ENCODE measurements at regions not wholly inside any gene's neighbourhood (a gene's known extent, or its start where the extent isn't known, plus 50 kb on each side); places are given as distances from the start of the nearest gene placed in this dataset.

DNA sequence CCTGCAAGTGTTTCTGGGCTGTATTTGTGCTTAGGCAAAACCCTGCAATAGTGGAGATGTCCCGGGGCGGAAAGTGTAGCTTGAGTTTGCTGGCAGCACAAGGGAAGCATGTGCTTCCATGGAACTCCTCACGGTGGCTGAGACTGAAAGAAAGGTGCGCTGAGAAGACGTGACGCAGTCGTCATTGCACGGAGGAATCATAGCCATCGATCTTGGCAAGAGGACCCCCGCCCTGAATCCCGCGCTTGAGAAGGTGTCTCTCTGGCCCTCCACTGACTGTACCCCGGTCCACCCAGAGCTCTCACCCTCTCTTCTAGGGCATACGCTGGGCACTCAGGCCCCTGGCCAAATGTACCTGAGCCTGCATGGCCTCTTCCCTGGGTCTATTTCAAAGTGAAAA, 1081.8 kb upstream of the DEFB115 start:
- no peaks in the 10 kb centered on the region for H3K4me1 ChIP-seq (ENCODE audit: insufficient read depth, low read length)
- CTCF ChIA-PET (ENCODE audit: low intra/inter-chr PET ratio, low total read pairs) = no interaction called here
- in situ Hi-C loops (cut with HindIII; ENCODE audit: extremely low pct_ligation_motif_present, low pct_unique_long_range_greater_than_20kb) (no loop called here), intact Hi-C loops (cut with micrococcal nuclease; ENCODE audit: unreplicated experiment) (no loop called here)
- FAIRE-seq = no peak
- H3K9me3 ChIP-seq (ENCODE audit: low read length) = peaks cover 28% of the 10 kb centered on the region
- no peak for DNase-seq (ENCODE audit: low spot score)
- H4K20me1 ChIP-seq (ENCODE audit: insufficient read depth, low read length) = no peaks in the 10 kb centered on the region
- H3K4me2 ChIP-seq (ENCODE audit: low read depth, low read length) = no peak overlapping the region
- POLR2A ChIA-PET = no interaction called here
- no peak overlapping the region for H3K27ac ChIP-seq (ENCODE audit: extremely low read length, insufficient read depth, low read length)
- 50% methylated on average over 14 of the region's 14 CpGs for whole genome bisulfite sequencing (ENCODE audit: low lambda C conversion rate)
- BruUV-seq (replicated peaks) = no TSS peak
- H3K9ac ChIP-seq (ENCODE audit: insufficient read depth, low read depth, low read length) = no peak overlapping the region
- no peaks in the 10 kb centered on the region for H3K27me3 ChIP-seq (ENCODE audit: control insufficient read depth in 1 of 2, insufficient read depth in 2 of 2, low read length in 2 of 2)
- no peak overlapping the region for H3K4me3 ChIP-seq (replicated peaks in 1 of 3; ENCODE audit: insufficient read depth in 1 of 3, low read depth in 2 of 3, low read length in 3 of 3)
- no peaks in the 10 kb centered on the region for H3K79me2 ChIP-seq (ENCODE audit: insufficient read depth, low read length)
- TF ChIP-seq, protein P1, sequence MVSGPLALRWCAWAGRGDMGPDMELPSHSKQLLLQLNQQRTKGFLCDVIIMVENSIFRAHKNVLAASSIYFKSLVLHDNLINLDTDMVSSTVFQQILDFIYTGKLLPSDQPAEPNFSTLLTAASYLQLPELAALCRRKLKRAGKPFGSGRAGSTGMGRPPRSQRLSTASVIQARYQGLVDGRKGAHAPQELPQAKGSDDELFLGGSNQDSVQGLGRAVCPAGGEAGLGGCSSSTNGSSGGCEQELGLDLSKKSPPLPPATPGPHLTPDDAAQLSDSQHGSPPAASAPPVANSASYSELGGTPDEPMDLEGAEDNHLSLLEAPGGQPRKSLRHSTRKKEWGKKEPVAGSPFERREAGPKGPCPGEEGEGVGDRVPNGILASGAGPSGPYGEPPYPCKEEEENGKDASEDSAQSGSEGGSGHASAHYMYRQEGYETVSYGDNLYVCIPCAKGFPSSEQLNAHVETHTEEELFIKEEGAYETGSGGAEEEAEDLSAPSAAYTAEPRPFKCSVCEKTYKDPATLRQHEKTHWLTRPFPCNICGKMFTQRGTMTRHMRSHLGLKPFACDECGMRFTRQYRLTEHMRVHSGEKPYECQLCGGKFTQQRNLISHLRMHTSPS (CRISPR knock-in tag; IDR thresholded peaks at IDR 0.05; ENCODE audit: low read depth) = no peak
- TF ChIP-seq NKX3-1 (CRISPR knock-in tag; IDR thresholded peaks at IDR 0.05) (no peak), CHD2 (IDR thresholded peaks at IDR 0.05; ENCODE audit: low read depth, low read length) (no peak), ZNF33B (CRISPR knock-in tag; IDR thresholded peaks at IDR 0.05) (no peak), ZBTB1 (CRISPR knock-in tag; IDR thresholded peaks at IDR 0.05; ENCODE audit: borderline replicate concordance) (no peak), NPAS2 (CRISPR knock-in tag; IDR thresholded peaks at IDR 0.05; ENCODE audit: borderline replicate concordance) (no peak), POLR2AphosphoS2 (IDR thresholded peaks at IDR 0.05; ENCODE audit: low read depth, low read length) (no peak), TFDP1 (CRISPR knock-in tag; IDR thresholded peaks at IDR 0.05; ENCODE audit: borderline replicate concordance) (no peak), ZSCAN22 (CRISPR knock-in tag; IDR thresholded peaks at IDR 0.05) (no peak), MYPOP (CRISPR knock-in tag; IDR thresholded peaks at IDR 0.05) (no peak), CBX5 (CRISPR knock-in tag; IDR thresholded peaks at IDR 0.05; ENCODE audit: borderline replicate concordance) (no peak), ZNF224 (CRISPR knock-in tag; IDR thresholded peaks at IDR 0.05) (no peak), ELF1 (CRISPR knock-in tag; IDR thresholded peaks at IDR 0.05) (no peak), ZNF253 (CRISPR knock-in tag; IDR thresholded peaks at IDR 0.05; ENCODE audit: borderline replicate concordance) (no peak), ASH2L (IDR thresholded peaks at IDR 0.05; ENCODE audit: insufficient read length, low read depth, low read length) (no peak), POLR2A (IDR thresholded peaks at IDR 0.05; ENCODE audit: insufficient read depth in 1 of 2, low read depth in 2 of 2, low read length in 2 of 2) (no peak)
- TF ChIP-seq, protein P2, sequence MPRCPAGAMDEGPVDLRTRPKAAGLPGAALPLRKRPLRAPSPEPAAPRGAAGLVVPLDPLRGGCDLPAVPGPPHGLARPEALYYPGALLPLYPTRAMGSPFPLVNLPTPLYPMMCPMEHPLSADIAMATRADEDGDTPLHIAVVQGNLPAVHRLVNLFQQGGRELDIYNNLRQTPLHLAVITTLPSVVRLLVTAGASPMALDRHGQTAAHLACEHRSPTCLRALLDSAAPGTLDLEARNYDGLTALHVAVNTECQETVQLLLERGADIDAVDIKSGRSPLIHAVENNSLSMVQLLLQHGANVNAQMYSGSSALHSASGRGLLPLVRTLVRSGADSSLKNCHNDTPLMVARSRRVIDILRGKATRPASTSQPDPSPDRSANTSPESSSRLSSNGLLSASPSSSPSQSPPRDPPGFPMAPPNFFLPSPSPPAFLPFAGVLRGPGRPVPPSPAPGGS (CRISPR knock-in tag; IDR thresholded peaks at IDR 0.05) = no peak
- TF ChIP-seq, protein P3, sequence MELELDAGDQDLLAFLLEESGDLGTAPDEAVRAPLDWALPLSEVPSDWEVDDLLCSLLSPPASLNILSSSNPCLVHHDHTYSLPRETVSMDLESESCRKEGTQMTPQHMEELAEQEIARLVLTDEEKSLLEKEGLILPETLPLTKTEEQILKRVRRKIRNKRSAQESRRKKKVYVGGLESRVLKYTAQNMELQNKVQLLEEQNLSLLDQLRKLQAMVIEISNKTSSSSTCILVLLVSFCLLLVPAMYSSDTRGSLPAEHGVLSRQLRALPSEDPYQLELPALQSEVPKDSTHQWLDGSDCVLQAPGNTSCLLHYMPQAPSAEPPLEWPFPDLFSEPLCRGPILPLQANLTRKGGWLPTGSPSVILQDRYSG (CRISPR knock-in tag; IDR thresholded peaks at IDR 0.05) = no peak
- TF ChIP-seq, protein P4, sequence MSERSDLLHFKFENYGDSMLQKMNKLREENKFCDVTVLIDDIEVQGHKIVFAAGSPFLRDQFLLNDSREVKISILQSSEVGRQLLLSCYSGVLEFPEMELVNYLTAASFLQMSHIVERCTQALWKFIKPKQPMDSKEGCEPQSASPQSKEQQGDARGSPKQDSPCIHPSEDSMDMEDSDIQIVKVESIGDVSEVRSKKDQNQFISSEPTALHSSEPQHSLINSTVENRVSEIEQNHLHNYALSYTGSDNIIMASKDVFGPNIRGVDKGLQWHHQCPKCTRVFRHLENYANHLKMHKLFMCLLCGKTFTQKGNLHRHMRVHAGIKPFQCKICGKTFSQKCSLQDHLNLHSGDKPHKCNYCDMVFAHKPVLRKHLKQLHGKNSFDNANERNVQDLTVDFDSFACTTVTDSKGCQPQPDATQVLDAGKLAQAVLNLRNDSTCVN (CRISPR knock-in tag; IDR thresholded peaks at IDR 0.05; ENCODE audit: borderline replicate concordance) = no peak
- ATAC-seq = no peak
- no peak overlapping the region for H2AFZ ChIP-seq (ENCODE audit: low read length)
- H3K36me3 ChIP-seq (replicated peaks in 1 of 2; ENCODE audit: control insufficient read depth in 1 of 2, insufficient read depth in 2 of 2, low read length in 2 of 2) = no peaks in the 10 kb centered on the region
